Amniotic epithelial cell (primary cell): ENCODE measurements at regions not wholly inside any gene's neighbourhood (a gene's known extent, or its start where the extent isn't known, plus 50 kb on each side); places are given as distances from the start of the nearest gene placed in this dataset.
"Not testable (repeated sequence)": the region's sequence is repeated elsewhere in the genome, so short reads cannot be mapped to it uniquely, and the experiment has no call there.

ENCODE experiments used
- DNase-seq: peaks from one replicate; pipeline ENCODE4 v3.0.0-alpha.2; 2010; ENCODE audit warnings: low read depth

DNA sequence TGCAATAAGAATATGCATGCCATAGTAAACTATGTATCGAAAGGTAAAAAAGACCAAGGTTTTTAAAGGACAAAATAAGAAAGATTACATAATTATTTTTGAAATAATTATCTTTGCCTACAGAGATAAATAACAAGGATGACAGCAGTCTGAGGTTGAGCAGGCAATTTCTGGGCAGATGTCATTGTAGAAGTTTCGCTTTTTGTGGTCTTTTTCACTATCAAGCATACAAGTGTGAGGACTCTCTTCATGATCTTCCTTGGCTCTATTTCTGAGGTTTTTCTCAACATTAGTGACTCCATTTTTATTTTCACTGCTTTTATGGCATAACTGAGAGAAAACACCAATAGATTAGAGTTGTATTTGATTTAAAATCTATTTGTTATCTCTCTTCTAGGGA, 1337.9 kb upstream of the EPHA6 start:
- no peak for DNase-seq

DNA sequence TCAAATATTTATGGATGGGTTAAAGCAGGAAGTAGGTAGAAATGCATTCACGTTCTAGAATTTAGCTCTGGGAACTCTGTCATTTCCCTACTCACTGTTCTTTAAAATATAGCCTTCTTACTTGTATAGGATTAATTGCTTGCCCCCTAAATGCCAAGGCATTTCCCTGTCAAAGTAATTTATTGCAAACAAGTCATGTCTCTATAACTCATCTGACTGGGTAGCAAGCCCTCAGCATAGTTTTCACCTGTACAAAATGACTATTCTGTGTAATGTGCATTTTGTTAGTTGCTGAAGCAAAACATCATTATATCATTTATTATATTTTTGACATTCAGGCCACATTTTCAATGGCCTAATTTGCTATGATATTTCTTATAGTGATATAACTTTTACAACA, 1308.2 kb upstream of the EPHA6 start:
- no peak for DNase-seq

DNA sequence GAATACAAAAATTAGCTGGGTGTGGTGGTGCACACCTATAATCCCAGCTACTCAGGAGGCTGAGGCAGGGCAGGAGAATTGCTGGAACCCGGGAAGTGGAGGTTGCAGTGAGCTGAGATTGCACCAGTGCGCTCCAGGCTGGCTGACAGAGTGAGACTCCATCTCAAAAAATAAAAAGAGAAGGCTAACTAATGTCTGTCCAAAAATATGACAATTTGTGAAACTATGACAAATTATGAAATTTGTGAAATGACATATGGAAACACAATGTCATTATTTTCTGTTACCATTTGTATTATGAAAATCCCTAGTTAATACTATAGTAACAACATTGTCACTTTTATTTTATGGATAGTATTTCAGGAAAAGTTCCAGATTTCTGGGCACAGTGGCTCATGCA, 1306.3 kb upstream of the EPHA6 start:
- DNase-seq: no peak

DNA sequence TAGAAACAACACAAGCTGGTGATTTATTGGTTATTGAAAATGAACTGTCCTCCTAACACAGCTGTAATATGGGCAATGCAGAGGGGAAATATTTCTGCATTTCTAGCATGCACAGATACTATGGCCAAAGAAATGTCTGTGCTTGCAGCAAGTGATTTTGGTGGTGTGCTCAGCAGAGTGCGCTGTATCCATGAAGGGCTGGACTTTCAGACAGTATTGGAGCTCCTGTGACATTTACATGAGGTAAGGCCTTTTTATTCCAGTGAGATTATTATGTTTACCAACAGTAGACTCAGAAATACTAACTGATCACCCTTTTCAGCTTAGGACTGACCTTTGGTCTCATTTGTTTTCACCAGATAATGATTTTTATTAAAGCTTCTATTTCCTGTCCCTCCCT, 1302.6 kb upstream of the EPHA6 start:
- no peak for DNase-seq

DNA sequence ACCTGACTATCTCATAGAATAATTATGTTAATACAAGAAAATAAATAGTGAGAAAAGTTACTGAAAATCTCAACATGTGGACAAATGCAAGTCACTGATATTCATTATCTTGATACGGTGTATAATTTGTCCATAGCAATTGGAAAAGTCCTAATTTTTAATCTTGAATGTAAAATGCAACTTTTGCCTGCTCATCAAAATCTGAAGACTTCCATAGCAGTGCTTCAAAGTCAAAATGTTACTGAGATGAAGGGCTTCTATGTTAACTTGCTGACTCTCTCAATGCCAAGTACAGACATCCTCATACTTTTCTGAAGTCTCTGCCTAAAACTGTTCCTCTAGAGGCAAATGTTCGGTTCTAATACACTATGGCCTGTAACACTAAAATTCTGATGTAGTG, 1300.1 kb upstream of the EPHA6 start:
- DNase-seq: no peak

DNA sequence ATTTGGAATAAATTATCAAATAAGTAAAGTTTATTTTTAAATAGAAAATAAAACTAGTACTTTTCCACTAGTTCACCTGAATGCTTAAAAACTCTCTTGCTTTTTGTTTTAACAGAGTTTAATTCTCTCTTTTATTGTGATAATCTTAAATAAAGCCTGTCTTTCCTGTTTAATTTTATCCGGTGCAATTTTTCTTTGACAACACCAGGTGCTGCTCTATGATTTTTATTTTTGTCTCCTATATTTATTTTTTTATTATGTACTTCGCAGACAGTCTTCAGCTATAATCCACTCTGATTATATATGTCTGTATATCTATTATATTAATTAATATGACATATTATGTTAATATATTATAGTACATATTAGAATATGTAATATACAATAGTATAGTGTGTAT, 1293.0 kb upstream of the EPHA6 start:
- DNase-seq: no peak

DNA sequence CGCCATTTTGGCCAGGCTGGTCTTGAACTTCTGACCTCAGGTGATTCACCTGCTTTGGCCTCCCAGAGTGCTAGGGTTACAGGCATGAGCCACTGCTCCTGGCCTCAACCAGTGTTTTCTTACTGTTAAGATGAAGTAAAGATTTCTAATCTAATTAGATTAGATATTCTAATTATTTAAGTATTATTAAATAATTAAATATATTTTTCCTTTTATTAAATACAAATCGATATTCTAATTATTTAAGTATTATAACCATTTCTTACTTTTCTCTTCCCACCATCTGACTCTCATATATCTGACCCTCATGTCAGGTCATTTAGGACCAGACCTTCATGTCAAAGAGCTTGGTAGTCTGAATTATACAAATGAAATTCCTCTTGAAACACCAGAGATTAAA, 1291.9 kb upstream of the EPHA6 start:
- no peak for DNase-seq

DNA sequence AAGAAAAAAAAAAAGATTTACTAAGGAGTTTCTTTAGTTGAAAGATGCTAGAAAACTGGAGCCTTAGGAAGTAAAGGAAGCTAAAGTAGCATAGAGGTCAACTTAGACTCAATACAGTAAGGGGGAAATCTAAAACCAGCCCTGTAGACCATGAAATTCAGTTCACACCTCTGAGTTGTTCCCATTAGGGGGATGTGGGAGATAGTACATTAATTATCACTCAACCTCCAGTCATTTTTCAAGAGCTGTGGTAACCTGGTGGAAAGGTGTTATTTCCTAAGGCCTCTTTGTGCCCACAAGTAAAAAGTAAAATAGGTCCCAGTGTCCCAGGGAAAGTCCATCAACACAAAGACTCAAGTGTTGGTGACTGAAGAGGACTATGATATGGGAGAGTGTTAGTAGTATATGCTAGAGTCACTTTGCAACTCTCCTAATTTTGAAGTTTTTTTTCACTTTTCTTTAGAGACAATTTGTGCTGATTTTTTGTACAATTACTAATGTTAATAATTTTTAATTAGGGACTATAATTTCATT, 1274.4 kb upstream of the EPHA6 start:
- DNase-seq: no peak

DNA sequence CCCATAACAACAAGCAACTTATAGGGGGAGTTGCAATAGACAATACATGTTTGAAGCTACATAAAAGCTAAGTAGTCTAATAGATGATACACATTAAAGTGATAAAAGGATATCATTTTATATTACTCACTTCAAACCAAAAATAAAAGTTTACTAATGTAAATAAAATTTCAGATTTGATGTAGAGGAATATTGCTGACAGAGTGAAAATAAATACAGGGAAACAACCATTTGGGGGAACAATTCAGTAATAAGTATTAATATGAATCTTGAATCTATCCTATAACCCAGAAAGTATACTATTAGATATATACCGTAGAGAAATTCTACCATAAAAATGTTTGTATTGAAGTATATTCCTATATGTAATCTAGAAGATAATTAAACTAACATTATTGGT, 1248.9 kb upstream of the EPHA6 start:
- no peak for DNase-seq

DNA sequence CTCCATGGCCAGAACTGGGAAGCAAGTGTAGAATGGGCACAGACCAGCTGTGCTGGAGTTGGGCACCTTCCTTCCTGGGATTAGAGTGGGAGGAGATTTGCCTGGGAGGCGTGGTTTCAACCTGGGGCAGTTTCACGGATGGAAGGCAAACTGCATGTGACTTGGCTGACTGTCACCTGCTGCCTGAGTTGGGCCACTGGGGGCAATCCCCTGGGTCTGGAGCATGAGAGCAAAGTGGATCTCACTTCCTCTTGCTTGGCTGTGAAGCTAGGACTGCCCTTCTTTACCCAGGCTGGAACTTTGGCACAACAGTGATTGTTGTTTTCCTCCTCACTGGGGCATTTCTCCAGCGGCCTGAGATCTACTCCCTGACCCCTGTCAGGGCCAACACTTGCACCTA, 1247.0 kb upstream of the EPHA6 start:
- DNase-seq: no peak

DNA sequence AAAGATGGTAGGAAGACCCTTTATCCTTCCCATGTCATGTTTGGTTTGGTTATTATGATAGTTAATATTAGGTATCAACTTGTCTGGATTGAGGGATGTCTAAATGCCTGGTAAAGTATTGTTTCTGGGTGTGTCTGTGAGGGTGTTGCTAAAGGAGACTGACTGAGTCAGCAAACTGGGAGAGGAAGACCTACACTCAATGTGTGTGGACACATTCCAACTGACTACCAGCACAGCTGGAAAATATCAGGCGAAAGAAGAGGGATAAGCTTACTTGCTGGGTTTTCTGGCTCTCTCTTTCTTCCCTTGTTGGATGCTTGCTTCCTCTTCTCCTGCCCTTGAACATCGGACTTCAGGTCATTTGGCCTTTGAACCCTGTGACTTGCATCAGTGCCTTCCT, 1227.6 kb upstream of the EPHA6 start:
- DNase-seq: peak; percentile 59

DNA sequence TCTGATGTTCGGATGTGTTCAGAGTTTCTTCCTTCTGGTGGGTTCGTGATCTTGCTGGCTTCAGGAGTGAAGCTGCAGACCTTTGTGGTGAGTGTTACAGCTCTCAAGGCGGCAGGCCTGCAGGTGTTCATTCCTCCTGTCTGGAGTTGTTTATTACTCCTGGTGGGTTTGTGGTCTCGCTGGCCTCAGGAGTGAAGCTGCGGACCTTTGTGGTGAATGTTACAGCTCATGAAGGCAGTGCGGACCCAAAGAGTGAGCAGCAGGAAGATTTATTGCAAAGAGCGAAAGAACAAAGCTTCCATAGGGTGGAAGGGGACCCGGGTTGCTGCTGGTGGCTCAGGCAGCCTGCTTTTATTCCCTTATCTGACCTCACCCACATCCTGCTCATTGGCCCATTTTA, 1226.8 kb upstream of the EPHA6 start:
- DNase-seq: not testable (repeated sequence)

DNA sequence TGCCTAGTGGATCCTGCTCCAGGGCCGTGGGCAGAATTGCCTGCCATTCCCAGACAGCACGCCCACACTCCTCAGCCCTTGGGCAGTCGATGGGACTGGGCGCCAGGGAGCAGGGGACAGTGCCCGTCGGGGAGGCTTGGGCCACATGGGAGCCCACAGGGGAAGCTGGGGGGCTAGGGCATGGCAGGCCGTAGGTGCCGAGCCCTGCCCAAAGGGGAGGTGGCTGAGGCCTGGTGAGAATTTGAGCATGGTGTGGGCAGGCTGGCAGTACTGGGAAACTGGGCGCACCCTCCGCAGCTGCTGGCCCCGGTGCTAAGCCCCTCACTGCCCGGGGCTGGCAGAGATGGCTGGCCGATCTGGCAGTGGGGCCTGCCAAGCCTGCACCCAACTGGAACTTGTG, 1225.9 kb upstream of the EPHA6 start:
- no peak for DNase-seq

DNA sequence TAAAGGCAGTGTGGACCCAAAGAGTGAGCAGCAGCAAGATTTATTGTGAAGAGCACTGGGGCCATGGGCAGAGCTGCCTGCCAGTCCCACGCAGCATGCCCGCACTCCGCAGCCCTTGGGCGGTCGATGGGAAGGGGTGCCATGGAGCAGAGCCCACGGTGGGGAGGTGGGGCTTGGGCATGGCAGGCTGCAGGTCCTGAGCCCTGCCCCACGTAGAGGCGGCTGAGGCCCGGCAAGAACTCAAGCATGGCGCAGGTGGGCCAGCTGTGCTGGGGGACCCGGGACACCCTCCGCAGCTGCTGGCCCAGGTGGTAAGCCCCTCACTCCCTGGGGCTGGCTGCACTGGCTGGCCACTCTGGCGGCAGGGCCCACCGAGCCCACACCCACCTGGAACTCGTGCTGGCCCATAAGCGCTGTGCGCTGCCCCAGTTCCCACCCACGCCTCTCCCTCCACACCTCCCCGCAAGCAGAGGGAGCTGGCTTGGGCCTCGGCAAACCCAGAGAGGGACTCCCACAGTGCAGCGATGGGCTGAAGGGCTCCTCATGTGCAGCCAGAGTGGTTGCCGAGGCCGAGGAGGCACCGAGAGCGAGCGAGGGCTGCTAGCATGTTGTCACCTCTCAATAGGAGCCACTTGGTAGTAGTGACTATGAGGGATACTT, 1218.8 kb upstream of the EPHA6 start:
- DNase-seq: no peak

DNA sequence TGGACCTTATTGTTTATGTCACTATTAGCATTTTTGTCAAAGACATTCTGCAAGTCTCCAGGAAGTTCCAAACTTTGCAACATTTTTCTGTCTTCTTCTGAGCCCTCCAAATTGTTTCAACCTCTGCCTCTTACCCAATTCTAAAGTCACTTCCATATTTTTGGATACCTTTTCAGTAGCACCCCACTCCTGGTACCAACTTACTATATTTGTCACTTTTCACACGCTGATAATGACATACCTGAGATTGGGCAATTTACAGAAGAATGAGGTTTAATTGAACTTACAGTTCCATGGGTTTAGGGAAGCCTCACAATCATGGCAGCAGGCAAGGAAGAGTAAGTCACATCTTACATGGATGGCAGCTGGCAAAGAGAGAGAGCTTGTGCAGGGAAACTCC, 1206.5 kb upstream of the EPHA6 start:
- no peak for DNase-seq

DNA sequence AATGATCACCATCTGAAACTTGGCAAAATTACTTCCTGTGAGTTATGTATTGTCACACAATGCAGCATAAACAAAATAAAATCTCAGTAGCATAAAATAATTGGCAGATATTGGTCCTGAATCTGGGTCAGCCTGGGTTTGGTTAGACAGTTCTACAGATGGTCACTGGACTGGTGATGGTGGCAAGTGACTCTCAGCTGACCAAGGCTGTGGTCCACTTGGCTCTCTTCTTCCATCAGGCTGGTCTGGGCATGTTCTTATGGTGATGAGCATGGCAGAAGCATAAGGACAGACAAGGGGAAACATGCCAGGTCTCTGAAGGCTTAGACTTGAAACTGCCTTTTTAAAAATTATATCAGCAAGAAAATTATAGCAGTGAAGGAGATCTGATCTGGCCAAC, 1205.0 kb upstream of the EPHA6 start:
- DNase-seq: no peak

DNA sequence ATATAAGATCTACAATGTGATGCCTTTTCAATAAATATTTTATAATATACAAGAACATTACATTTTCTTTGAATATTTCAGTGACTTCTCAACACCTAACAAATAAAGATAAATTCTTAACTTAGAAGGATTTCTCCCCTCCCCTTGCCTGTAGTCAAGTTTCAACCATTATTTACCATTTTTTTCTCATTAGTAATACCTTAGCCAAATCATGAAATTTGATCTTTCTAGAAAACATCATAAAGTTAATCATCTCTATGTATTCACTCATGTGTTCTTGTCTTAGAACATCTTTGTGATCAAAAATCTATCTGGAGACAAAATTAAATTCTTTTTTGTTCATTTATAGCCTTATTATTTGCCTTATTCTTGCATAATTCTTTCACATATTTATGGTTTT, 1201.8 kb upstream of the EPHA6 start:
- no peak for DNase-seq

DNA sequence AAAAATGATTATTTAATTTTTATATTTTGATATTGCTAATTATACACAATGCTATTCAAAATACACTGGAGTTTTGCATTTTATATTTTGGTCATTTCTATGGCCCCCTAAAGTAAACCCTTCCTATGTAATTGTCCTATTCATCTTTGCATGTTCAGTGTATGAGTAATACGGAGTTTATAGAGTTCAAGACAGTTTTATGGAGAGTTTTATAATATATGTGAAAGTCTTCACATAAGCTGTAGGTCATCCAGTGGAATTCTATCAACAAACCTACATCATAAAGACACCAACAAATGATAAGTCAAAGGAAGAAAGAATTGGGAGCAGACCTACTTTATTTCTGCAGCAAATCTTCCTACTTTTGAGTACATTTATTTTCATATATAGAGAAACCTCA, 1200.4 kb upstream of the EPHA6 start:
- DNase-seq: no peak

DNA sequence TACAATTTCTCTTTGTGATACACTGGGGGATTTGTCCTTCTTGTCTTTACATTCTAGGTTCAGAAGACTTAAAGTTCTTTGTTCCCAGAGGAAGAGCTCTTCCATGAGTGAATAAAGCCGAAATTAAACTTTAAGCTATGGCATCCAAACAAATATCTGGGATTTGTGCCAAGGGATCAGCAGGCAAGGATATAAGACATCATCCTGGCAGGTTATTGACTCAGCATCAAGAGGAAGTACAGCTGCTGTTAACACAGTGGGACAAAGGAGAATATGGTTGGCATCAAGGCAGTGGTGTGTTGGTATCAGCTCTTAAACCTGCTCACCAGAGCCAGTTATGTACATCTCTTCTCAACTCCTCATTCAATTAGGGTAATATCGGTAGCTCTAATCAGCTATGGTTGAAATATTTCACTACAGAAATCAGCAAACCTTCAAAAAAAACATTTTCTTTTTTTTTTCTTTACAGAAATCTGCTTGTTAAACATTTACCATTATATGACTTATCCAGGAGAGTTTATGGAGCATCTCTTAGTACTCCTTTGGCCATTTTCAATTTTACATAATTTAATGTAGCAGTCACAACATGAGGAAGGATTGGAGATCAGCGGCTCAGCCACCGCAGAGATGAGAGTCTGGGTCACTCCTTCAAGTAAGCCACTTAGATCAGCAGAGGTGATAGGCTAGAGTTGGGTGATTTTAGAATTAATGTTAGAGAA, 1198.6 kb upstream of the EPHA6 start:
- no peak for DNase-seq

DNA sequence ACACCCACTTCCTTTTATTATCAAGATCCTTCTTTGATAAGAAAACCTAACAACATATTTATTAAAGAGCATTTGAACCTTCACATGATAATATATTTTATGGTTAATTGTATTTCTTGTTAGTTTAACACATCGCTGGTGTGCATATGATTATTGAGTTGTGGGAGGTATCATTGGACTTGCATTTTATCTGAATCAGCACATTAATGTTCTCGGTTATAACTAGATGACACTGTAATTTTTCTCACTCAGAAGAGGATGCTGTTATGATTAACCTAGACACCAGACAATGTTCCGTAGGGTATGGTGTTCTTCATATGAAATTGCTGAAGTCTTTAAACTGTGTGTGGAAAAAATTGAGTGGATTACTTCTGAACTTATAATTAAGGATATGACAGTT, 1188.3 kb upstream of the EPHA6 start:
- no peak for DNase-seq

DNA sequence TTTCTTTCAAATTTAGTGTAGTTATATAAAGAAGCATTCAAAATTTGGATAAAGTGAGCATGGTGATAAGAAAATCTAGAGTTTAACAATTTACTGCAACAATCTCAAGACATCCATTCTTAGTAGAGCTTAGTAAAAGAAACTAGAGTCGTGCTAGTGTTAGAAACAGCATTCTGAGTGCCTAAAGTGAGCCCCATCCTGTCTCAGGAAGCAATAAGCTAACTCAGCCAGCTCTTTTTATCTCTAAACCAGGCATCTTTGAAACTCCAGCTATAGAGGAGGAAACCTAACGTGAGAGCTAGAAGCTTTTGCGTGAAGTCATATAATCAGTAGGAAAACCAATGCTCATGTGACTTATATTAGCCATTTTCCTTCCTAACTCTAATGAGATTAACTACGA, 1187.1 kb upstream of the EPHA6 start:
- DNase-seq: no peak

DNA sequence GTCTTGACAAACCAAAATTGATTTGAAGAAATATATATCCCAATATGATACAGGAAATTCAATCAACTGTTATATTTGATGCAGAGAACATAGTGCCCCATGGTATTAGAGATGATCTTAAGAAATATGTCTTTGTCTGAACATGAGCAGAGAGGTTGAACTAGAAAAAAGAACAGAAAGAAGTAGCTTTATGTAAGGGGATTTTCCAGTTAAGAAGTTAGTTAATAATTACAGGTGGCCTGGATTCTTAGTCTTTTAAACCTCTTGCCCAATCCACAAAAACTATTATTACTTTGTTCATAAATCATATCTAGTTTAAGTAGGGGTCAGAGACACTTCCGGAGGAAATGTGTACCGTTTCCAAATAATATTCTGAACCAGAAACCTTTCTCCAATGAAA, 1186.7 kb upstream of the EPHA6 start:
- DNase-seq: no peak

DNA sequence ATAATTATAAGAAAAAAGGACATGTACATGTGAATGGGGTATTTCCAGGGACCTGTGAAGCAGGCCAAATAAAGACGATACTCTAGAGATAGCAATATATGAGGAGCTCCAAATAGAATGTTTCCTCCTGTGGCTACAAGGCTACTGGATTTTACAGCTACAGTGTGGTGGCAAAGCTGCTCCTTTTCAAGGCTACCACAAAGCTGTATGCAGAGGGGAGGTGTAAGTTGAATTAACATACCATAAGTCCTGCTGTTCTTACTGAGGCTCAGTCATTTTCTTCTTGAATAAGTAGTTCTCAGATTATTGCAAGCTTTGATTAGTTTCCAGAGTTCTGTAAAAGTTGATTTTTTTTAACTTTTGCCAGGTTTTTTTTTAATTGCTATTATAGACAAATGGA, 1184.6 kb upstream of the EPHA6 start:
- DNase-seq: no peak

DNA sequence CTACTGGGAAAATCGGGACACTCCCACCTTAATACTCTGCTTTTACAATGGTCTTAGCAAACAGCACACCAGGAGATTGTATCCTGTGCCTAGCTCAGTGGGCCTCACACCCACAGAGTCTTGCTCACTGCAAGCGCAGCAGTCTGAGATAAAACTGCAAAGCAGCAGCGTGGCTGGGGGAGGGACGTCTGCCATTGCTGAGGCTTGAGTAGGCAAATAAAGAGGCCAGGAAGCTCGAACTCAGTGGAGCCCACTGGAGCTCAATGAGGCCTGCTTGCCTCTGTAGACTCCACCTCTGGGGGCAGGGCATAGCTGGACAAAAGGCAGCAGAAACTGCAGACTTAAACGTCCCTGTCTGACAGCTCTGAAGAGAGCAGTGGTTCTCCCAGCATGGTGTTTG, 1169.1 kb upstream of the EPHA6 start:
- DNase-seq: no peak
